Osteocyte (in vitro differentiated cells): ENCODE measurements at regions not wholly inside any gene's neighbourhood (a gene's known extent, or its start where the extent isn't known, plus 50 kb on each side); places are given as distances from the start of the nearest gene placed in this dataset.

ENCODE experiments used
- DNase-seq: peaks from one replicate; pipeline ENCODE4 v3.0.0; 2021; ENCODE audit warnings: mixed read lengths; ENCODE audit not compliant: unreplicated experiment; ENCODE audit errors: extremely low spot score
- H3K27ac Mint-ChIP-seq: one replicate; pipeline ENCODE4 v1.8.0; 2021; ENCODE audit warnings: mild to moderate bottlenecking, mixed read lengths; ENCODE audit not compliant: unreplicated experiment
- H3K27me3 Mint-ChIP-seq: one replicate; pipeline ENCODE4 v1.8.0; 2021; ENCODE audit warnings: mixed read lengths; ENCODE audit not compliant: unreplicated experiment
- H3K36me3 Mint-ChIP-seq: one replicate; pipeline ENCODE4 v1.8.0; 2021; ENCODE audit warnings: mixed read lengths; ENCODE audit not compliant: unreplicated experiment
- H3K4me1 Mint-ChIP-seq: one replicate; pipeline ENCODE4 v1.8.0; 2021; ENCODE audit warnings: mixed read lengths; ENCODE audit not compliant: unreplicated experiment
- H3K4me3 Mint-ChIP-seq: one replicate; pipeline ENCODE4 v1.8.0; 2021; ENCODE audit warnings: mild to moderate bottlenecking, moderate library complexity, mixed read lengths; ENCODE audit not compliant: unreplicated experiment
- H3K9me3 Mint-ChIP-seq: one replicate; pipeline ENCODE4 v1.8.0; 2021; ENCODE audit warnings: mixed read lengths; ENCODE audit not compliant: unreplicated experiment
- CTCF ChIP-seq: fragments of 200-600 bp; sonication (generic); IDR thresholded peaks from 2 replicates; pipeline ENCODE4 v1.5.0; 2021; ENCODE audit warnings: antibody characterized with exemption, mild to moderate bottlenecking, moderate library complexity

- Mint-ChIP-seq H3K9me3 (peaks cover 27% of the 10 kb centered on the region), H3K27me3 (no peaks in the 10 kb centered on the region), H3K27ac (no peak overlapping the region), H3K36me3 (peaks cover 6% of the 10 kb centered on the region), H3K4me1 (peaks cover 31% of the 10 kb centered on the region), H3K4me3 (no peak overlapping the region)
- no peak for DNase-seq
- TF ChIP-seq CTCF, result no peak
These were observed 311.8 kb downstream of the AEBP2 start for GRCh38 chr12:19751078-19751477.

GRCh38 chr12:19752712-19753111 lies 313.4 kb downstream of the AEBP2 start:
- TF ChIP-seq CTCF, result no peak
- no peak for DNase-seq

GRCh38 chr12:19755136-19755535 lies 315.8 kb downstream of the AEBP2 start:
- no peak for DNase-seq
- peaks cover 6% of the 10 kb centered on the region for H3K36me3 Mint-ChIP-seq
- no peak for TF ChIP-seq CTCF
- peaks cover 24% of the 10 kb centered on the region for H3K9me3 Mint-ChIP-seq
- H3K27me3 Mint-ChIP-seq, result no peaks in the 10 kb centered on the region
- H3K27ac Mint-ChIP-seq, result peak overlapping the region; percentile 72
- no peak overlapping the region for H3K4me3 Mint-ChIP-seq
- H3K4me1 Mint-ChIP-seq, result peaks cover 52% of the 10 kb centered on the region

More at GRCh38 chr12:19752712-19753111, 313.4 kb downstream of the AEBP2 start:
- no peaks in the 10 kb centered on the region for H3K27me3 Mint-ChIP-seq
- H3K4me1 Mint-ChIP-seq, result peaks cover 36% of the 10 kb centered on the region
- no peak overlapping the region for H3K27ac Mint-ChIP-seq
- peaks cover 27% of the 10 kb centered on the region for H3K9me3 Mint-ChIP-seq
- peaks cover 6% of the 10 kb centered on the region for H3K36me3 Mint-ChIP-seq
- no peak overlapping the region for H3K4me3 Mint-ChIP-seq

DNA sequence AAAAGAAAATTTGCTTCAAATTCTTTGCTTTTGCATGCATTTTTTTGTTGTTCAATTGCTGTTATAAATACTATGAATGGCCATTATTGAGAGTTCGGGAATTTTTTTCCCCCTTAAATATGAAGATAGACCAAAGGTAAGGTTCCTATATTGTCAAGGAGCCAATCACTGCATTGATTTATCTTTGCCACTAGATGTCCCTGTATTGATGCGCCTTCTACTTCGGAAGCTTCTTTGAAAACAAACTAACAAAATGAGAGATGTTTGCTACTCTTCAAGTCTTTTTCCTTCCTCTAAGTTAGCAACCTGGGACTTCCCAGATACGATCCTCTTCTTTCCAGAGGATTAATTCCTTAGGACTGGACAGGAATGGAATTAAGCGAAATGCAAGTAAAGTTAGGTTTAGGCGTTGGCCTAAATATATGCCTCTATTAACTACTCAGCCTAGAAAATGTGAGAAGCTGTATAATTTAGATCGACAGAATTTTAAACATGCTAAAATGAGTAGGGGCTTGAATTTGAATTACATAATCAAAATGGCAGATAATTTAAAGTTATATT lies 318.1 kb downstream of the AEBP2 start:
- Mint-ChIP-seq H3K4me1 (peaks cover 54% of the 10 kb centered on the region), H3K4me3 (no peak overlapping the region), H3K9me3 (peaks cover 26% of the 10 kb centered on the region), H3K27me3 (no peaks in the 10 kb centered on the region), H3K27ac (peak overlapping the region; percentile 72), H3K36me3 (peaks cover 3% of the 10 kb centered on the region)
- no peak for DNase-seq
- TF ChIP-seq CTCF, result peak; percentile 87

- no peak for TF ChIP-seq CTCF
- no peak overlapping the region for H3K4me3 Mint-ChIP-seq
- peaks cover 3% of the 10 kb centered on the region for H3K36me3 Mint-ChIP-seq
- H3K27me3 Mint-ChIP-seq, result no peaks in the 10 kb centered on the region
- peak overlapping the region; percentile 71 for H3K27ac Mint-ChIP-seq
- peaks cover 59% of the 10 kb centered on the region for H3K4me1 Mint-ChIP-seq
- no peak for DNase-seq
- peaks cover 10% of the 10 kb centered on the region for H3K9me3 Mint-ChIP-seq
These were observed 319.9 kb downstream of the AEBP2 start for GRCh38 chr12:19759227-19759626.
